Lower leg skin (tissue), 4 donors: ENCODE measurements at regions not wholly inside any gene's neighbourhood (a gene's known extent, or its start where the extent isn't known, plus 50 kb on each side); places are given as distances from the start of the nearest gene placed in this dataset.

ENCODE experiments used
- DNase-seq, 2 donors: peaks; one replicate each; pipeline ENCODE4 v3.0.0-alpha.2; 2019; ENCODE audit warnings: low spot score in 2 of 2
- H3K4me3 ChIP-seq: fragments of 200-600 bp; sonication (generic); 2 replicates; pipeline ENCODE4 v1.5.1; 2017; ENCODE audit warnings: mild to moderate bottlenecking, low read depth; ENCODE audit not compliant: poor library complexity, severe bottlenecking
- CTCF ChIP-seq, 3 donors: fragments of 450-650 bp; IDR thresholded peaks; one replicate each; pipeline ENCODE4 v1.5.1; 2016; ENCODE audit warnings: antibody characterized with exemption in 3 of 3, mild to moderate bottlenecking in 3 of 3, moderate library complexity in 2 of 3
- POLR2A ChIP-seq, 2 donors: fragments of 450-650 bp; IDR thresholded peaks; one replicate each; pipeline ENCODE4 v1.6.1; 2016 to 2017; ENCODE audit warnings: antibody characterized with exemption in 2 of 2, mild to moderate bottlenecking in 1 of 2, moderate library complexity in 1 of 2
- WGBS, 2 donors: methylation state at CpG; one replicate each; pipeline ENCODE4 v1.1.5; 2018; 5-methylcytosine and 5-hydroxymethylcytosine counted together
- intact Hi-C: fragments of 100-400 bp; cut with DNase I; formaldehyde crosslinking; loops from one replicate; pipeline ENCODE4 v1.15.0; 2023; ENCODE audit warnings: low total_unique reads

DNA sequence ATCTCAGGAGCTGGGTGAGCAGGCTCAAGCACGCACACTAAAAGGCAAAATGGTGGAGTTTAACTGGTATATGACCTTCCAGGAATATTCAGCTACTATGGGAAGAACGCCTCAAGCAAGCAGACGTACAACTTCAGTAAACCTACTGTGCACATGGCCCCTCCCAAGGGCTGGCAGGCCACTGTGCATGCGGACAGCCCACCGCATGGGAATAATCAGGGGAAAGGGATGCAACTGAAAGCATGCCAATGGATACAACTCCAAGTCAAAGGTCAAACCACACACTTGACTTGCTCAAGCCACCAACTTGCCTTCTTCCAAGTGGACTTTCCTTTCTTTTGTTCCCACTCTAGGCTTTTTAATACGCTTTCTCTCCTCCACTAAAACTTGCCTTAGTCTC, 121.6 kb upstream of the SNTG2 start:
- TF ChIP-seq CTCF (IDR thresholded peaks at IDR 0.05), result no peak
- no peak for TF ChIP-seq POLR2A (IDR thresholded peaks at IDR 0.05)
- no peak for DNase-seq
- WGBS, 2 donors, result 85 to 93% methylated on average over 6 of the region's 6 CpGs
- intact Hi-C loops, result no loop called here
- H3K4me3 ChIP-seq, result no peak overlapping the region

GRCh38 chr2:824954-825353, 125.7 kb upstream of the SNTG2 start:
- WGBS, 2 donors, result 74 to 77% methylated on average over 8 of the region's 8 CpGs
- intact Hi-C loops, result no loop called here
- no peak overlapping the region for H3K4me3 ChIP-seq
- DNase-seq, result no peak
- TF ChIP-seq POLR2A (IDR thresholded peaks at IDR 0.05) (no peak), CTCF (IDR thresholded peaks at IDR 0.05) (no peak)

GRCh38 chr2:824524-824923, 126.1 kb upstream of the SNTG2 start:
- TF ChIP-seq POLR2A (IDR thresholded peaks at IDR 0.05) (no peak), CTCF (IDR thresholded peaks at IDR 0.05) (no peak)
- WGBS, 2 donors, result 81 to 83% methylated on average over 10 of the region's 10 CpGs
- no peak overlapping the region for H3K4me3 ChIP-seq
- intact Hi-C loops, result no loop called here
- no peak for DNase-seq

GRCh38 chr2:821546-821945, 129.1 kb upstream of the SNTG2 start:
- intact Hi-C loops, result no loop called here
- 86% methylated on average over 16 to 19 of the region's 19 CpGs for WGBS, 2 donors
- H3K4me3 ChIP-seq, result no peak overlapping the region
- no peak for TF ChIP-seq POLR2A (IDR thresholded peaks at IDR 0.05)
- no peak for TF ChIP-seq CTCF (IDR thresholded peaks at IDR 0.05)
- DNase-seq, result no peak

DNA sequence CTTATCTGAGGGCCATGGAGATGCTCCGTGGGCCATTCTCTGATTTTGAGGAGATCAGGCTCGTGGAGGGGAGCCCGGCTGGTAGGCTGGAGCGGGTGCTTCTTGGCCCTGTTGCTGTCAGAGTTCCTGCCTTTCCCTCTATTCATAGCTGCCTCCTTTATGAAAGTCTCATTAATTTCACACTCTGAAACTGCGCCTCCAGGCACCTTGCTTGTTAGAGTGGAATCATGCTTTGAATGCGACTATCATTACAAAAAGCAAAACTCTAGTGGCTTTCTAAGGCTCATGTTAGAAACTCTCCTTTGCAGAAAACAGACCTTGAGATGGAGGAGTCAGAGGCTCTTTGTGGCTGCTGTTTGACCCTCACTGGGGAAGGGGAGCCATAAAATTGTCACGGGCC, 131.0 kb upstream of the SNTG2 start:
- WGBS, 2 donors, result 83 to 84% methylated on average over 7 of the region's 7 CpGs

More for the DNA sequence above, 131.0 kb upstream of the SNTG2 start:
- DNase-seq, result no peak
- TF ChIP-seq CTCF (IDR thresholded peaks at IDR 0.05) (no peak), POLR2A (IDR thresholded peaks at IDR 0.05) (no peak)
- H3K4me3 ChIP-seq, result no peak overlapping the region
- intact Hi-C loops, result no loop called here
